Right atrium auricular region (tissue), 2 donors: ENCODE measurements at regions not wholly inside any gene's neighbourhood (a gene's known extent, or its start where the extent isn't known, plus 50 kb on each side); places are given as distances from the start of the nearest gene placed in this dataset.

Experiments
- DNase-seq: peaks from one replicate; pipeline ENCODE4 v3.0.0-alpha.2; 2019; ENCODE audit warnings: low spot score
- H3K27ac ChIP-seq, 2 donors: fragments of 200-600 bp; sonication (generic); 1 replicate in 1 of 2; 2 replicates in 1 of 2; pipeline ENCODE4 v1.5.1; 2016 to 2019
- H3K27me3 ChIP-seq, 2 donors: fragments of 200-600 bp; sonication (generic); one replicate each; pipeline versions ENCODE4 v1.5.1 to v1.6.0; 2017 to 2019
- H3K36me3 ChIP-seq: fragments of 200-600 bp; sonication (generic); one replicate; pipeline ENCODE4 v1.5.1; 2016
- H3K4me1 ChIP-seq, 2 donors: fragments of 200-600 bp; sonication (generic); one replicate each; pipeline versions ENCODE4 v1.5.1 to v1.6.0; 2017 to 2019
- H3K4me3 ChIP-seq, 2 donors: fragments of 200-600 bp; sonication (generic); 1 replicate in 1 of 2; 2 replicates in 1 of 2; pipeline ENCODE4 v1.5.1; 2017 to 2019; ENCODE audit warnings: mild to moderate bottlenecking in 1 of 2, moderate library complexity in 1 of 2
- H3K9me3 ChIP-seq, 2 donors: fragments of 200-600 bp; sonication (generic); one replicate each; pipeline ENCODE4 v1.5.1; 2019
- CTCF ChIP-seq, 2 donors: fragments of 200-600 bp; sonication (generic); IDR thresholded peaks; one replicate each; pipeline ENCODE4 v1.5.1; 2019; ENCODE audit warnings: antibody characterized with exemption in 2 of 2

GRCh38 chr18:41410006-41410405 lies 545.0 kb upstream of the PIK3C3 start:
- no peak overlapping the region for H3K27ac ChIP-seq
- H3K36me3 ChIP-seq, result no peaks in the 10 kb centered on the region
- no peaks in the 10 kb centered on the region for H3K9me3 ChIP-seq
- TF ChIP-seq CTCF (IDR thresholded peaks at IDR 0.05), result no peak
- DNase-seq, result no peak
- no peak overlapping the region for H3K4me3 ChIP-seq
- H3K27me3 ChIP-seq, result no peaks in the 10 kb centered on the region
- H3K4me1 ChIP-seq, result no peaks in the 10 kb centered on the region

- Histone ChIP-seq H3K27me3 (no peaks in the 10 kb centered on the region), H3K9me3 (no peaks in the 10 kb centered on the region), H3K4me1 (no peaks in the 10 kb centered on the region), H3K27ac (no peak overlapping the region), H3K36me3 (no peaks in the 10 kb centered on the region), H3K4me3 (no peak overlapping the region)
- no peak for DNase-seq
- no peak for TF ChIP-seq CTCF (IDR thresholded peaks at IDR 0.05)
Observed at GRCh38 chr18:41406834-41407233, 548.2 kb upstream of the PIK3C3 start.

GRCh38 chr18:41396861-41397260 lies 558.2 kb upstream of the PIK3C3 start:
- no peak for TF ChIP-seq CTCF (IDR thresholded peaks at IDR 0.05)
- no peak for DNase-seq
- Histone ChIP-seq H3K27me3 (no peaks in the 10 kb centered on the region), H3K36me3 (no peaks in the 10 kb centered on the region), H3K4me1 (no peaks in the 10 kb centered on the region), H3K9me3 (no peaks in the 10 kb centered on the region), H3K27ac (no peak overlapping the region), H3K4me3 (no peak overlapping the region)

- Histone ChIP-seq H3K4me1 (no peaks in the 10 kb centered on the region), H3K36me3 (no peaks in the 10 kb centered on the region), H3K27me3 (no peaks in the 10 kb centered on the region), H3K4me3 (no peak overlapping the region), H3K27ac (no peak overlapping the region), H3K9me3 (no peaks in the 10 kb centered on the region)
- no peak for TF ChIP-seq CTCF (IDR thresholded peaks at IDR 0.05)
- no peak for DNase-seq
Observed at GRCh38 chr18:41396211-41396610, 558.8 kb upstream of the PIK3C3 start.

- H3K9me3 ChIP-seq, result no peaks in the 10 kb centered on the region
- no peak for TF ChIP-seq CTCF (IDR thresholded peaks at IDR 0.05)
Observed at GRCh38 chr18:41395695-41396094, 559.3 kb upstream of the PIK3C3 start.

More at GRCh38 chr18:41395695-41396094, 559.3 kb upstream of the PIK3C3 start:
- no peaks in the 10 kb centered on the region for H3K36me3 ChIP-seq
- no peaks in the 10 kb centered on the region for H3K4me1 ChIP-seq
- H3K27ac ChIP-seq, result no peak overlapping the region
- H3K27me3 ChIP-seq, result no peaks in the 10 kb centered on the region
- no peak for DNase-seq
- no peak overlapping the region for H3K4me3 ChIP-seq
